OCI-M1 (cell line): ENCODE measurements at regions not wholly inside any gene's neighbourhood (a gene's known extent, or its start where the extent isn't known, plus 50 kb on each side); places are given as distances from the start of the nearest gene placed in this dataset.
A peak's percentile ranks its signal among the peaks of the same experiment; 100 is the strongest.
"Not testable (repeated sequence)": the region's sequence is repeated elsewhere in the genome, so short reads cannot be mapped to it uniquely, and the experiment has no call there.

Experiments
- DNase-seq: peaks from one replicate; lab custom pipeline; 2025; lab: John Stamatoyannopoulos, UW

- DNase-seq, result peak; percentile 9
Observed at GRCh38 chr17:70320673-70321345, 151.5 kb downstream of the KCNJ2 start.

GRCh38 chr17:70321352-70321751 lies 152.0 kb downstream of the KCNJ2 start:
- no peak for DNase-seq

- no peak for DNase-seq
Observed at GRCh38 chr17:70323269-70323668, 153.9 kb downstream of the KCNJ2 start.

- DNase-seq, result no peak
Observed at GRCh38 chr17:70324031-70324430, 154.7 kb downstream of the KCNJ2 start.

- no peak for DNase-seq
Observed at GRCh38 chr17:70327279-70327678, 157.9 kb downstream of the KCNJ2 start.

GRCh38 chr17:70327723-70328122 lies 158.4 kb downstream of the KCNJ2 start:
- DNase-seq, result no peak

GRCh38 chr17:70329721-70330120 lies 160.4 kb downstream of the KCNJ2 start:
- no peak for DNase-seq

- DNase-seq, result not testable (repeated sequence)
Observed at GRCh38 chr17:70331066-70331465, 161.7 kb downstream of the KCNJ2 start.

GRCh38 chr17:70332356-70333210 lies 163.3 kb downstream of the KCNJ2 start:
- DNase-seq, result no peak

GRCh38 chr17:70336411-70336810 lies 167.1 kb downstream of the KCNJ2 start:
- DNase-seq, result peak; percentile 4

GRCh38 chr17:70338946-70339354 lies 169.6 kb downstream of the KCNJ2 start:
- DNase-seq, result no peak

GRCh38 chr17:70343114-70343513 lies 173.8 kb downstream of the KCNJ2 start:
- no peak for DNase-seq

- DNase-seq, result peak; percentile 66
Observed at GRCh38 chr17:70344386-70345060, 175.2 kb downstream of the KCNJ2 start.

GRCh38 chr17:70345061-70345460 lies 175.7 kb downstream of the KCNJ2 start:
- no peak for DNase-seq

- no peak for DNase-seq
Observed at GRCh38 chr17:70352834-70353233, 183.5 kb downstream of the KCNJ2 start.

- no peak for DNase-seq
Observed at GRCh38 chr17:70353408-70354092, 184.2 kb downstream of the KCNJ2 start.

- DNase-seq, result no peak
Observed at GRCh38 chr17:70355185-70355584, 185.9 kb downstream of the KCNJ2 start.

GRCh38 chr17:70357190-70357589 lies 187.9 kb downstream of the KCNJ2 start:
- no peak for DNase-seq

GRCh38 chr17:70365091-70365583 lies 195.8 kb downstream of the KCNJ2 start:
- DNase-seq, result peak; percentile 41

GRCh38 chr17:70366386-70366785 lies 197.1 kb downstream of the KCNJ2 start:
- no peak for DNase-seq

GRCh38 chr17:70368011-70368410 lies 198.7 kb downstream of the KCNJ2 start:
- no peak for DNase-seq

- no peak for DNase-seq
Observed at GRCh38 chr17:70369391-70369790, 200.1 kb downstream of the KCNJ2 start.
